HG02973 (cell line): ENCODE measurements at regions not wholly inside any gene's neighbourhood (a gene's known extent, or its start where the extent isn't known, plus 50 kb on each side); places are given as distances from the start of the nearest gene placed in this dataset.

Source experiments
- ATAC-seq: cut with Tn5 transposase; IDR thresholded peaks from one replicate; pipeline ENCODE4 v1.9.1; 2021; ENCODE audit warnings: moderate library complexity; ENCODE audit not compliant: unreplicated experiment

DNA sequence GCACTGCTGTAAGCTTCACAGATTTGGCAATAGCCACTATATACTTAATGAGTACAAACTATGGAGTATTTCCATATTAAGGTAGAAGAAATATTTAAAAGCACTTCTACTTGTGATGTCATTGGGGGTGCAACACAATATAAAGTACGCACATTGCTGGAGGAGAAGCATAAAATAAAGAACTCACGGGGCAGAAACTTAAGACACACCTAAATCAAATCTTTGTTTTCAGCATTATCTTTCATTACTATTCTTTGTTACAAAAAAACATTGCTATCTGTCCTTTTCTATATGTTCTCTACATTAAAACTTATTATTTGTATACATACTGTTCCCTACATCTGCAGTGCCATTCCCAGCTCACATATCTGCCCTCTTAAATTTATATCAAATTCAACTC, 93.3 kb upstream of the VPREB1 start:
- ATAC-seq, result no peak

DNA sequence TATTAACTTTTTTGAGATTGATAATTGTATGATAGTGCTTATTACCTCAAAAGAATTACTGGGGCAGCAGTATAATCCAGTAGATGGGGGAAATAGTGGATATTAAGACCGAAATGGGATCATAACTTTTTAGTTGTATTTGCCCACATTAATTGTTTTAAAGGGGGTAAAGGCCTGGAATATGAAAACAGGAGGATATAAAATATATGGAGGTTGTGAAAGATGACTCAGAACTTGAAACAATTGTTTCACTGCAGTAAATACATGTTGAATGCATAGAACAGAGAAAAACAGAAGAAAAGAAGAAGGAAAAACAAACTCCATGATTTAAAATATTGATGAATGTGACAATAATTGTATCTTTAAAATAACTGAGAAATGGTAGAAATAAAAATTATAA, 94.1 kb upstream of the VPREB1 start:
- ATAC-seq, result no peak

DNA sequence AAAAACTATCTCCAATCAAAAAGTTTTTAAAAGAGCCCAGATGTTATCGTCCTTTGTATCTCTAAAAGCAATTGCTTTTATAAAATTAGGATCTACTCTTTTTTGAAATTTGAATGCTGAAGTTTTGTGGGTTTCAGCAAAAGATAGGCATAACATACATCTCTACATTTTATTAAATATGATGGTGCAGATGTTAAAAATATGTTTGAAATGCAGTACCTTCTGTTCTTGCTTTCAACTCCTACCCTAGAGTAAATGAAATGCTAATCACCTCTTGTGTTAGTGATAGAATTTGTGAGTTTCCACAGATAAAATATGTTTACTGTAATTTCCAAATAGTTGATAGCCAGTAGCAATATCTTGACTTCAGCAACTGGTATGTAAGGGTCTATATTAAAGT, 95.7 kb upstream of the VPREB1 start:
- no peak for ATAC-seq

DNA sequence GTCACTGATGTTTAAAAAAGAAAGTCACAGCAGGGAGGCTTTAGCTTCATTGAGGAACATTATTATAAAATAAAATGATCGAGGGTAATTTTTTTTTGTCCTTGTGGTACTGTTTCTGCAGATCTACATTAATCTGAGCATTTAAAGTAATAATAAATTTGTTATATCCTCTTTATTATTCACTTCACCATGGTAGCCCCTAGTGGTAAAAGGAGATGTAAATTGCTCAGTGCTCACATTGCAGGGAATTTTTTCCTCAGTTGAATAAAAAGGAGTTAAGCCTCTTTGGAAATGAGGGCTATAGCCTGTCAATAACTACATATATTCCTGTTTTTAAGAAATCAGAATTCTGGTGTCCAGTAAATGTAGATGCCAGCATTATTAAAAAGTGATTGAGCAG, 99.7 kb upstream of the VPREB1 start:
- no peak for ATAC-seq

DNA sequence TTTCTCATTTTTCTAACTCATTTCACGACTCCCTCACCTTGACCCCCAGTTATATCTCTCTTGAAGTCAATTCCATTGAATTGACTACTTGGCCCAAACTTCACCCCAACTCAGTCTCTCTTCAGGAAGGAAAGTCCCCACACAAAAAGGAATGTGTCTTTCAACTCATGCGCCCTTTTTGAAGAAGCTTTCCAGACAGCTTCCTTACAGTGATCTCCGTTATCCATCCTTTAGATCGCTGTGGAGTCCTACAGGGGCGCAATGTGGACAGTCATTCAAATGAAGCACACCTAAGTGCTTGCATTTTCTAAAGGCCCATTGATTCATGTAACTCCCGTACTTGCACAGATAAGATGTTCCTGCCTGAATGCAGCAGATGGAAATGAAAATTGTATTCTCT, 101.1 kb upstream of the VPREB1 start:
- ATAC-seq, result no peak

DNA sequence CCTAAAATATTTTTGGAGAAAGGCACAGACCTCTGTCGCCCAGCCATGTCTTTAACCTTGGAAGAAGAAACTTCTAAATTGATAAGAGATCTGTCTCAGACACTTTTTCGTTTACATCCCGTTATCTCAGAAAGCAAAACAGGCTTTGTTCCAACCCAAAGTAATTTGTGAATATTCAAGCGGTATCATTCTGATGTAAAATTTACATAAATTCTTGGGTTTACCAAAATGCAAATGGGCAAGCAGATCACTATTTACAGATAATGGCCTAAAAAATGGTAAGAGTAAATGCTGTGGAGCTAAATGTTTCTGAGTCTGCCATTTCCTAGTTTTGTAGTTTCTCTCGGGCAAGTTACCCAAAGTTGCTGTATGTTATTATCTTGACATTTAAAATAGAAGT, 101.9 kb upstream of the VPREB1 start:
- no peak for ATAC-seq

DNA sequence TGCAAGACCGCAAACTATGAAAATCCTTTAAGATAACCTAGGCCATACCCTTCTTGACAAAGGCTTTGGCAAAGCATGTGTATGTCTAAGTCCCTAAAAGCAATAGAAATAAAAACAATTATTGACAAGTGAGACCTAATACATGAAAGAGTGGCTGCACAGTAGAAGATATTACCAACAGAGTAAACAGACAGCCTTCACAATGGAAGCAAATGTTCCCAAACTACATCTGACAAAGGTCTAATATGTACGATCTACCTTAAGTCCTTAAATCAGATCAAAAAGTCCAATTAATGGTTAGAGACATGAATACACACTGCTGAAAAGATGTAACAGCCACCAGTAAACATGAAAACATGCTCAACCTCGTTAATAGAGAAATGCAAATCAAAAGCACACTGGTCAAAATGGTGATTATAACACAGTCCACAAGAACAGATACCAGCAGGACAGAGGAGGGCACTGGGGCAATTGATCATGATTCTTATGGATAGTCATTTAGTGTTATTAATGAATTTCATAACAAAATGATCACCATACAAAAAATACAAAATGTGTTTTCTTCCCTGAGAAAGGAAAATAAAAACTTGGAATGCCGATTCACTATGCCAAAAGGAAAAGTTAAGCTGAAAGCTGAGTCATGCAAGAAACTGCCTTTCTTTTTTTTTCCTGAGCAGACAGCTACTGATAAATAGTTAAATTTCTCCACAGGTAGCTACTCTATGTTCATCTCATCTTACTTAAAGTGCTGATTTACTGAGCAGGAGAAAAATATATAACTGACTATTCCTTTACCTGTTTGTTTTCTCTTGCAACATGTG, 102.6 kb upstream of the VPREB1 start:
- no peak for ATAC-seq

DNA sequence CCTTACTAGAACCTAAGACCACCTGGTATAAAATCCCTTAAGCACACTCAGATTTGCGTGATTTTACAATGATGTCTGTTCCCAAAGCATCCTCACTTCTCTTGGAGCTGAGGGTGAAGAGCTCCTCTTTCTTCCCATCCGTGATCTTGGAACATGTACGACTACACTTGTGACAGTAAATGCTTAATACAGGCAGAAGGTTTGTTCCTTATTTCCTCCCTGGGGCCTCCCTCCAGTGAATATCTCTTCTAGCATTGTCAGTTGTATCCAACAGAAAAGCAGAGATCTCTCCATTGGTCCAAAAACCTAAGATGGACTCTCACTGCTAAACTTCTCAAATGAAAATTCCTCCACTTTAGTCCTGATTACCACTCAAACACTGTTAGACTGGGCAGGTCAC, 103.6 kb upstream of the VPREB1 start:
- no peak for ATAC-seq

DNA sequence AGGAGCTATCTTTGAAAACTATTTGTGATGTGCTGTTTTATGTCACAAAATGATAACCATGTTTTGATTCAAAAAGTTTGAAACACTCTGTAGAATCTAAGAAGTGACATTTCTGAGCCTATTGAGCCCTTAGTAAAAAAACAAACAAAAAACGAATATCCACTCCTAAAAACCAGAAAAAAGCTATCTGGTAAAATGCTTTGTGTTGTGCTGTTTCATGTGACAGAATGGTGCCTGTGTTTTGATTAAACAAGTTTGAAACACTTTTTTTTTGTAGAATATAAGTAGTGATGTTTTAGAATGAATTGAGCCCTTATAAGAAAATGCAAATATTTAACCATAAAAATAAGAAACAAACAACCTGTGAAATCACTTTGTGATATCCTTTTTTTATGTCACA, 105.2 kb upstream of the VPREB1 start:
- ATAC-seq, result no peak

DNA sequence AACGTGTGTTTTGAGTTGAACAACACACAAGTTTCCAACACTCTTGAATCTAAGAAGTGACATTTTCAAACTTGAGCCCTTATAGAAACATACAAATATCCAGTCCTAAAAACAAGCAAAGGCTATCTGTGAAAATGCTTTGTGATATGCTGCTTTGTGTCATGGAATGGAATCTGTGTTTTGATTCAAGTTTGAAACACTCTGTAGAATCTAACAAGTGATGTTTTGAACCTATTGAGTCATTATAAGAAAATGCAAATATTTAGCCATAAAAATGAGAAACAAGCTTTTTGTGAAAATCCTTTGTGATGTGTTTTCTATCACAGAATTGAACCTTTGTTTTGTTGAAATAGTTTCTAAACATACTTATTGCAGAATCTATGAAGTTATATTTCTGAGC, 105.7 kb upstream of the VPREB1 start:
- ATAC-seq, result no peak

DNA sequence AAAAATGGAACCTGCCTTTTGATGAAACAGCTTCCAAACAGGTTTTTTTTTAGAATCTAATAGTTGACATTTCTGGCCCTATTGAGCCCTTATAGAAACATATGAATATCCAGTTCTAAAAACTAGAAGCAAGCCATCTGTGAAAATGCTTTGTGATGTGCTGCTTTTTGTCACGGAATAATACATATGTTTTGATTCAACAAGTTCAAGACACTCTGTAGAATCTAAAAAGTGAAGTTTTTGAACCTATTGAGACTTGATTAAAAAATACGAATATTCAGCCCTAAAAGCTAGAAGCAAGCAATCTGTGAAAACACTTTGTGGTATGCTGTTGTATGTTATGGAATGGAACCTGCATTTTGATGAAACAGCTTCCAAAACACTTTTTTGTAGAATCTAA, 106.7 kb upstream of the VPREB1 start:
- ATAC-seq, result no peak

DNA sequence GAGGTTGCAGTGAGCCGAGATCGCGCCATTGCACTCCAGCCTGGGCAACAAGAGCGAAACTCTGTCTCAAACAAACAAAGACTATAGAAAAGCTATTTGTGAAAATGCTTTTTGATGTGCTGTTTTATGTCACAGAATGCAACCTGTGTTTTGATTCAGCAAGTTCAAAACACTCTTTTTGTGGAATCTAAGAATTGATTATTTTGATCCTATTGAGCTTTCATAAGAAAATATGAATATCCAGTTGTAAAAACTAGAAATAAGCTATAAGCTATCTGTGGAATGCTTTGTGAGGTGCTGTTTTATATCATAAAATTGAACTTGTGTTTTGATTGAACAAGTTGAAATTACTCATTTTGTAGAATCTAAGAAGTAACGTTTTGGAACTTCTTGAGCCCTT, 110.7 kb upstream of the VPREB1 start:
- no peak for ATAC-seq

DNA sequence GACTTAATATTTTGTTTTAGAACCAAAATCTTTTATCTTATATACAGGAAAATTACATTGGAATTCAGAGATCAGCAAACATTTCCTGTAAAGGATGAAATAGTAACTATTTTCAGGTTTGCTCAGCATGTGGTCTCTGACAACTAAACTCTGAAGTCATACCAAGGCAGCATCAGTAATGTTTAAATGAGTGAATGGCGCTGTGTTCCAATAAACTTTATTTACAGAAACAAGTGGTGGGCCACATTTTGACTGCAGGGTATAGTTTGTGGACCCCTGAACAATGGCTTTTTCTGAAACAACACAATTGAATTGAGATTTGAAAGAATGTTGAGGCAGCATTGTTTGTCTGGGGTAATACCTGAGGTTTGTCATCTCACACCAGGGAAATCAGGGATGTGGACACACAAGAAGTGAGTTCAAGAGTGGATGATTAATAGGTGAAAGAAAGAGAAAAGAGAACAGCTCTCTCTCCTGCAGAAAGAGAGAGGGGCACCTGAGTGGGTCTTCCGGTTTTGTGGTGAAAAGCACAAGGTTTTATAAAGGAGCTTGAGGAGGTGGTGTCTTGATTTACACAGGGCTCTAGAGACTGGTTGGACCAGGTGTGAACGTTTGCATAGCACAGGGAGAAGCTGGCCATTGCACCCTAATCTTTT, 113.5 kb upstream of the VPREB1 start:
- no peak for ATAC-seq

DNA sequence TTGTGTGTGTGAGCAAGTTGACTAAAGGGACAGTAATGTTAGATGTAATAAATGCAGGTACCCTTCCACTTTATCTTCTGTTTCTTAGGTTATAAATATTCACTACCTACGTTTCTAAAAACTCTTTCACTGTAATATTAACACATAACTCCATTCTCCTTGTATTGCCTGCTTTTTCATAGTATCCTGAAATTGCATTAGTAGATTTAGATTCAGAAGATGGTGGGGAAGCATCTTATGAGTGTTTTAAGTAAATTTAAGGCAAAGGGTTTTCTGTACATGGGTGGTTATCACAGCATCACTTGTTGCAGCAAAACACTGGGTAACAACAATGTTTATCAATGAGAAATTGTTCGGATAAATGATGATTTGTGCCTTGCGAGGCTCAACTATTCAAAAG, 115.2 kb upstream of the VPREB1 start:
- no peak for ATAC-seq

DNA sequence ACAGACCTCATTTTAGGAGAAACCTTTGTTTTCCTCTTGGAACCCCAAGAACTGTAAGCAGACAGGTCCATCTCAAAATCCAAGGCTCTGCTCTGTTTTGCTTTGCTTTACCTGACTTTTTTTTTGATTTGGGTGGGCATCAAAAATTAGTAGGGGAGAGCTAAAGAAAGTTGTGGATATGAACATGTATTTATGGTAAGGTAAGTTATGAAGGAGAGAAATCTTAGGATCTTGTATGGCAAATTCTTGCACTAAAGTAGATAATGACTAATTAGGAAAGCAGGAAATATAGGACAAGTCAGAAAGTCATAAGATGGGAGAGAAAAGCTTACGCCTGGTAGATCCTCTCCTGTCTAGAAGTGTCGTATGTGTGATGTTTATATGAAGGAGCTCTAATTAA, 116.1 kb upstream of the VPREB1 start:
- no peak for ATAC-seq

DNA sequence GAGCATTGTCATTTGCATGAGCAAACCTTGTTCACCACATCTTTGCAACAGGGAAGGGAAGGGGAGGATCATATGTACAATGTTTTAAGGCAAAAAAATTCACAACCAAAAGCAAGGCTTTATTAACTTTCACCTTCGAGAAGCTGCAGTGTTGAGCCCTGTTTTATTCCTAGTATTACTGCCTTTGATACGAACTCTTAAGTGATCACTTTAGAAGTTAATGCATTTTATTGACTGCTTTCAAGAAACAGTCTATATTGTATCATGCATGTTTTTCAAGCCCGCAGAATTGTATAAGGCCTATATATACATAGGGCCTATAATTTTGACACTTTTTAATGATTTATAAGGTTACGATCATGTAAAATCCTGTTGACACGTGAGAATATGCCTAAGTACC, 117.5 kb upstream of the VPREB1 start:
- no peak for ATAC-seq

DNA sequence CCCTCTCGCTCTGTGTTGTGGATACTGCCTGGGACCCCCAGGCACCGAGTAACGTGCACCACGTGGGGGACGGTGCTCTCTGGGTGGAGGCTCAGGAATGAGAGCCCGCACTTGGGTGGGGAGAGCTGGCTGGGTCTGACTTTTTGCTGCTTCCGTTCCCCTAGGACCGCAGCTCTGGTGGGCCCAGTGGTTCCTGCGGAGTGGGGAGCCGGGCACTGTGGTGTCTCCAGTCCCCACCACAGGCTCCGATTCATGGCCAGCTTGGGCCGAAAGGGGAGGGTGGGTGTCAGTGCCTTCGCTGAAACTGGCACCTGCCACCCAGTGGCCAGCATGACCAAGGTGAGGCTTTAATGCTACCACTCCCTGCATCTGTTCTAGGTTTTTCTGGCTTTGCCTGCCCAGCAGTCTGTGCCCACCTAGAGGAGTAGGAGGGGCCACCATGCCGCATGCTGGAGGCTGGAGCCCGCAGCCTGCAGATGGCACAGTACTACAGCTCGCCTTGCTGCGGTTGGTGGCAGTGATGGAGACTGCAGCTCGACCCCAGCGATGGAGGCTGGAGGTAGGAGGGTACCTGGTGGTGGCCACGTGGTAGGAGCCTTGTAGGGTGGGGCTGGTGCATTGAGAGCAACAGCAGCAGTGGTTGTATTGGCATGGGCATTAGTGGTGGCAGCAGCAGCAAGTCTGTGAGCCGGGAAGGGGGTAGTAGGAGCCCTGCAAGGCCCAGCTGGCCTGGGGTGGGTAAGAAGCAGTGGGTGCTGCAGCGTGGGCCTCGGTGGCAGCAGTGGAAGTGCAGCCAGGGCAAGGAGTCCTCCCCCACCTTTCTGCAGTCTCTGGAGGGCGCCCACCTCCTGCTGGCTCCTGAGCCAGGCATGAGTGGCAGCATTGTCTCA, 118.8 kb upstream of the VPREB1 start:
- ATAC-seq, result no peak

DNA sequence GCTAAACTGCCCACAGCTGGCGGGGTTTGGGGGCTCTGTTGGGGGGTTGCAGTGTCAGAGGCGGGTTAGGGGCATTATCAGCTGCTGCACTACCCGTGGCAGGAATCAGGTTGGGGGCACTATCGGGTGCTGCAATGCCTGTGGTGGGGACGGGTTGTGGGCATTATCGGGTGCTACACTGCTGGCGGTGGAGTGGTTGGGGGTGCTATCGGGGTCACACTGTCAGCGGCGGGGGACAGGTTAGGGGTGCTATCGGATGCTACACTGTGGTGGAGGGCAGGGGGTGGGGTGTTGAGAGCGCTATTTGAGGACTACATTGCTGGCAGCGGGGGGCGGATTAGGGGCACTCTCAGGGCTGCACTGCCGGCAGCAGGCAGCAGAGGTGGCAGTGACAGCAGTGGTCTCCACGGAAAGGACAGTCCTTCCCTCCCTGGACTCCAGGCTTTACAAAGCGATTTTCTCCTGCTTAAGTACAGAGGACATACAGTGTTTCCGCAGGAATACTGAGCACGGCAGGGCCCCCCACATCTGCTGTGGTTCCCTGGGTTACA, 119.5 kb upstream of the VPREB1 start:
- no peak for ATAC-seq

DNA sequence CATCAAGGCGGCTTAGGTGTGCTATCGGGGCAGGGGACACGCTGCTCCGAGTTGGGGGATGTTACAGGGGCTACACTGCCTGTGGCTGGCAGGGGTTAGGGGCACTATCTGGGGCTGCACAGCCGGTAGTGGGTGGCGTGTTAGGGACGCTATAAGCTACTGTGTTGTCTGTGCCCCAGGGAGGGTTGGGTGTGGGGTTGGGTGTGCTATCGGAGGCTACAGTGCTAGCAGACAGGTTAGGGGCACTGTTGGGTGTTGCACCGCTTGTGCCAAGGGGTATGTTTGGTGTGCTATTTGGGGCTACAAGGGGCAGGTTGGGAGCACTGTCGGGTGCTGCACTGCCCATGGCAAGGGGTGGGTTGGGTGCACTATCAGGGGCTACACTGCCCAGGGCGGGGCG, 120.2 kb upstream of the VPREB1 start:
- no peak for ATAC-seq

DNA sequence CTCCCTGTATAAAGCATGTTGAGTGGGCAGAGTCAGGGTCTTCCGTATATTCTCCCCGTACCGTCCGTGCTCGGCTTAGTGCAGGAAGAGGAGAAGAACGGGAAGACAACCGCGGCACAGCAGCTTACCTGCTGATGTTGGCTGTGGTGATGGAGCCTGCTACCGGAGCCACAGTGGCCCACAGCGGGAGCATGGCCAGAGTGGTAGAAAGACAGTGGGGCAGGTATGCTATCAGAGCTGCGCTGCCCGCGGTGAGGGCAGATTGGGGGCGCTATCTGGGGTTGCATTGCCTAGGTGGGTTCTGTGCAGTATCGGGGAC, 120.7 kb upstream of the VPREB1 start:
- ATAC-seq, result no peak

DNA sequence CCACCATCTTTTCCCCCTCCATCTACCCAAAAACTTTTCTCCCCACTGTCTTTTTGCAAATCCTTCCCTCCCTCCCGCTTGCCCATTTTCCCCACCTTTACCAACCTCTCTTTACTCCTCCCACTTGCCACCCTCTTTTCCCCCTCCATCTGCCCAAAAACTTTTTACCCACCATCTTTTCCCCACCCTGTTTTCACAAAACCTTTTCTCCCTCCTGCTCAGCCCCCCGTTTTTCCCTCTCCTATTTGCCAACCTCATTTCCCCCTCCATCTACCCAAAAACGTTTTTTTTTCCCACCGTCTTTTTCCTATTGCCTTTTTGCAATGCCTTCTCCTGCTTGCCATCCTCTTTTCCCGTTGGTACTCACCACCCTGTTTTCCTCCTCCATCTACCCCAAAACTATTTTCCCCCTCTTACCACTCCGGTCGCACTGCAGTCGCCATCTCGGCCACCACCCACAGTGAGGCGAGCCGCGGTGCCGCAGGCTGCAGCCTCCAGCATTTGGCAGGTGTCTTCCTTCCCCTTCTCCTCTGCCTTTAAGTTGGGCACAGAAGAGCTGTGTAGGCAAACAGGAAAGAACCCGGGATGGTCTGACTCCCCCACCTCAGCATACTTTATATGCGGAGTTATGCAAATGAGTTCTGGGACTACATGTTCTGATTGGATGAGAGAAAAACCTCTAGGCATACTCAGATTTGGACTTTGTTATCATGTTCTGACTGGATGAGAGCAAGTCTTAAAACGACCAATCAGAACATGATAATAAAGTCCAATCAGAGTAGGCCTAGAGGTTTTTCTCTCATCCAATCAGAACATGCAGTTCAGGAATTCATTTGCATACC, 121.2 kb upstream of the VPREB1 start:
- ATAC-seq, result no peak
